ENCODE measurements at regions not wholly inside any gene's neighbourhood (a gene's known extent, or its start where the extent isn't known, plus 50 kb on each side); places are given as distances from the start of the nearest gene placed in this dataset.

DNA sequence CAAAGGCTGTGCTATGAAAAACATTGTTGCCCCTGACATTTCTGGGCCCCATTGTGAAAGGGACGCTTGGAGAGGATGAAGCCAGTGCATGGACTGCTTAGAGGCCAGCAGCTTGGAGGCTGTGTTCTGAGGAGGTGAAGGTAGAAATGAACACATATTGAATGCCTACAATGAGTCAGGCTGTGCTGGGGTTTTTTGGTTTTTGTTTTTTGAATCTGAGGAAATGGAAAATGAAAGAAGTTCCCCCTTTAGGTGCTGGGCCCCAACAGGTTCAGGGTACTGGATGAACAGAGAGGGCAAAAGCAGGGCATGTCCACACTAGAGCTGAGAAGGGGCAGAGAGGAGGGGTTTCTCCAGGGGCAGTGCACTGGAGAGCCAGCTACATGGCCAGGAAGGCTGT lies 166.1 kb upstream of the API5 start:
- TF ChIP-seq, protein P1, sequence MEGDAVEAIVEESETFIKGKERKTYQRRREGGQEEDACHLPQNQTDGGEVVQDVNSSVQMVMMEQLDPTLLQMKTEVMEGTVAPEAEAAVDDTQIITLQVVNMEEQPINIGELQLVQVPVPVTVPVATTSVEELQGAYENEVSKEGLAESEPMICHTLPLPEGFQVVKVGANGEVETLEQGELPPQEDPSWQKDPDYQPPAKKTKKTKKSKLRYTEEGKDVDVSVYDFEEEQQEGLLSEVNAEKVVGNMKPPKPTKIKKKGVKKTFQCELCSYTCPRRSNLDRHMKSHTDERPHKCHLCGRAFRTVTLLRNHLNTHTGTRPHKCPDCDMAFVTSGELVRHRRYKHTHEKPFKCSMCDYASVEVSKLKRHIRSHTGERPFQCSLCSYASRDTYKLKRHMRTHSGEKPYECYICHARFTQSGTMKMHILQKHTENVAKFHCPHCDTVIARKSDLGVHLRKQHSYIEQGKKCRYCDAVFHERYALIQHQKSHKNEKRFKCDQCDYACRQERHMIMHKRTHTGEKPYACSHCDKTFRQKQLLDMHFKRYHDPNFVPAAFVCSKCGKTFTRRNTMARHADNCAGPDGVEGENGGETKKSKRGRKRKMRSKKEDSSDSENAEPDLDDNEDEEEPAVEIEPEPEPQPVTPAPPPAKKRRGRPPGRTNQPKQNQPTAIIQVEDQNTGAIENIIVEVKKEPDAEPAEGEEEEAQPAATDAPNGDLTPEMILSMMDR (IDR thresholded peaks at IDR 0.05): no peak
- TF ChIP-seq POLR2A (IDR thresholded peaks at IDR 0.05) (no peak), POLR2AphosphoS5 (IDR thresholded peaks at IDR 0.05) (no peak)
